Fibroblast of lung (primary cell): ENCODE measurements at regions not wholly inside any gene's neighbourhood (a gene's known extent, or its start where the extent isn't known, plus 50 kb on each side); places are given as distances from the start of the nearest gene placed in this dataset.

Experiments used
- CTCF ChIP-seq, 2 donors: IDR thresholded peaks in 1 of 2; conservative IDR thresholded peaks in 1 of 2; 1 replicate in 1 of 2; 2 replicates in 1 of 2; pipeline ENCODE4 v1.5.1; 2011 to 2012; ENCODE audit warnings: low read length in 2 of 2, control low read depth in 1 of 2, inconsistent platforms in 1 of 2, low read depth in 1 of 2, mild to moderate bottlenecking in 1 of 2
- EZH2 ChIP-seq: IDR thresholded peaks from 2 replicates; pipeline ENCODE4 v1.5.1; 2012; ENCODE audit warnings: low read length, control low read depth, mild to moderate bottlenecking; ENCODE audit errors: missing control alignments

- no peak for TF ChIP-seq CTCF (conservative IDR thresholded peaks at IDR 0.05 in 1 of 2, IDR thresholded peaks at IDR 0.05 in 1 of 2; ENCODE audit: low read depth in 1 of 2, low read length in 2 of 2)
- no peak for TF ChIP-seq EZH2
Measured at GRCh38 chr2:16417726-16418125, 247.9 kb downstream of the CYRIA start.
